Ishikawa (cell line): ENCODE measurements at regions not wholly inside any gene's neighbourhood (a gene's known extent, or its start where the extent isn't known, plus 50 kb on each side); places are given as distances from the start of the nearest gene placed in this dataset.
A peak's percentile ranks its signal among the peaks of the same experiment; 100 is the strongest.

ENCODE experiments used
- CEBPB ChIP-seq: IDR thresholded peaks from 2 replicates; pipeline ENCODE4 v1.6.1; 2012
- CREB1 ChIP-seq: IDR thresholded peaks from 2 replicates; pipeline ENCODE4 v1.6.1; 2012; ENCODE audit warnings: low read depth
- EGR1 ChIP-seq: IDR thresholded peaks from 2 replicates; pipeline ENCODE4 v1.6.1; 2012
- EP300 ChIP-seq: IDR thresholded peaks from 2 replicates; pipeline ENCODE4 v1.6.1; 2012; ENCODE audit warnings: borderline replicate concordance
- FOXM1 ChIP-seq: IDR thresholded peaks from 2 replicates; pipeline ENCODE4 v1.6.1; 2012; ENCODE audit warnings: low read depth, borderline replicate concordance
- MAX ChIP-seq: IDR thresholded peaks from 2 replicates; pipeline ENCODE4 v1.6.1; 2012
- NFIC ChIP-seq: IDR thresholded peaks from 2 replicates; pipeline ENCODE4 v1.6.1; 2012
- RAD21 ChIP-seq: IDR thresholded peaks from 2 replicates; pipeline ENCODE4 v1.6.1; 2012; ENCODE audit warnings: low read depth
- REST ChIP-seq: IDR thresholded peaks from 2 replicates; pipeline ENCODE4 v1.6.1; 2012; ENCODE audit warnings: low read depth, mild to moderate bottlenecking
- TAF1 ChIP-seq: IDR thresholded peaks from 2 replicates; pipeline ENCODE4 v1.6.1; 2012; ENCODE audit warnings: low read depth, mild to moderate bottlenecking
- TCF12 ChIP-seq: IDR thresholded peaks from 2 replicates; pipeline ENCODE4 v1.6.1; 2012; ENCODE audit warnings: low read depth
- TEAD4 ChIP-seq: IDR thresholded peaks from 2 replicates; pipeline ENCODE4 v1.6.1; 2012
- USF1 ChIP-seq: IDR thresholded peaks from 2 replicates; pipeline ENCODE4 v1.6.1; 2012
- YY1 ChIP-seq: IDR thresholded peaks from 2 replicates; pipeline ENCODE4 v1.6.1; 2012; ENCODE audit warnings: low read depth
- ZBTB7A ChIP-seq: IDR thresholded peaks from 2 replicates; pipeline ENCODE4 v1.6.1; 2012; ENCODE audit warnings: low read depth

GRCh38 chr6:11384531-11385309 lies 152.3 kb upstream of the NEDD9 start:
- TF ChIP-seq CEBPB = no peak
- peak; percentile 40; the same call in 1 of the 2 replicates for TF ChIP-seq MAX

- TF ChIP-seq ZBTB7A (no peak), FOXM1 (peak; percentile 58; the same call in 1 of the 2 replicates), MAX (peak; percentile 76), REST (no peak), EP300 (peak; percentile 71; the same call in 1 of the 2 replicates), TEAD4 (peak; percentile 2; the same call in 1 of the 2 replicates), TCF12 (peak; percentile 82; the same call in 1 of the 2 replicates), NFIC (peak; percentile 51; the same call in 1 of the 2 replicates)
Observed at GRCh38 chr6:11381801-11382513, 149.5 kb upstream of the NEDD9 start.

GRCh38 chr6:11380969-11381744 lies 148.7 kb upstream of the NEDD9 start:
- TF ChIP-seq REST = no peak
- TF ChIP-seq MAX = peak; percentile 69
- TF ChIP-seq CREB1 = peak; percentile 14; the same call in 1 of the 2 replicates
- TF ChIP-seq USF1 = no peak
- peak; percentile 42 for TF ChIP-seq RAD21
- peak; percentile 61 for TF ChIP-seq CEBPB
- peak; percentile 97 for TF ChIP-seq TCF12
- TF ChIP-seq TAF1 = no peak
- peak; percentile 99 for TF ChIP-seq NFIC
- TF ChIP-seq TEAD4 = peak; percentile 99
- TF ChIP-seq EGR1 = no peak
- peak; percentile 99 for TF ChIP-seq EP300
- no peak for TF ChIP-seq ZBTB7A
- peak; percentile 99 for TF ChIP-seq FOXM1
- peak; percentile 65 for TF ChIP-seq YY1

- TF ChIP-seq TEAD4 = no peak
- no peak for TF ChIP-seq MAX
- no peak for TF ChIP-seq ZBTB7A
- TF ChIP-seq USF1 = peak; percentile 41; the same call in 1 of the 2 replicates
Observed at GRCh38 chr6:11380549-11380948, 148.1 kb upstream of the NEDD9 start.

- TF ChIP-seq MAX = no peak
- no peak for TF ChIP-seq RAD21
- TF ChIP-seq USF1 = no peak
- TF ChIP-seq TEAD4 = no peak
- no peak for TF ChIP-seq CEBPB
- no peak for TF ChIP-seq NFIC
- no peak for TF ChIP-seq ZBTB7A
- no peak for TF ChIP-seq EGR1
- no peak for TF ChIP-seq REST
- TF ChIP-seq YY1 = no peak
- no peak for TF ChIP-seq TAF1
- TF ChIP-seq FOXM1 = no peak
- TF ChIP-seq EP300 = no peak
Observed at GRCh38 chr6:11379805-11380204, 147.3 kb upstream of the NEDD9 start.
